ENCODE measurements at regions not wholly inside any gene's neighbourhood (a gene's known extent, or its start where the extent isn't known, plus 50 kb on each side); places are given as distances from the start of the nearest gene placed in this dataset. TPM values are rescaled to one million over a fixed set of nuclear protein-coding genes. Genes with fewer than 3 reads are reported as not detected.

Small RNA genes lying in the stretch of these regions (small RNA-seq; reads per million reads assigned to genes)
- gene RNU6-452P (not detected), gene RNU6-666P (not detected), gene TRIAP1P1 (not detected)
